ENCODE measurements at regions not wholly inside any gene's neighbourhood (a gene's known extent, or its start where the extent isn't known, plus 50 kb on each side); places are given as distances from the start of the nearest gene placed in this dataset.

DNA sequence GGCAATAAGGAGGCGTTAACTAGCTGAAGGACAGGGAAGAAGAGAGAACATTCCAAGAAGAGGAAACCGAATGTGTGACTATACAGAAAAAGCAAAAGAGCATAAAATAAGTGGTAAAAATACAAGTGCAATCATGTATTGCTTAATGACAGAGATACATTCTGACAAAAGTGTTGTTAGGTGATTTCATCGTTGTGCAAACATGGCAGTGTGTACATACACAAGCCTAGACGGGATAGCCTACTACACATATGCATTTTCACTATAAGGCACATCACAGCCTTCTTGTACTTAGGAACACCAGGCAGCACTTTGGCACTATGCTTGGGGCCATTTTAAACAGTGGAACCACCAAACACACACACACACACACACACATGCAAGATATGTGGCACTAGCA, 299.3 kb downstream of the BCAT1 start:
- H3K36me3 ChIP-seq (ENCODE audit: control insufficient read depth in 1 of 2, insufficient read depth in 2 of 2, low read length in 2 of 2) = no peaks in the 10 kb centered on the region
- no peaks in the 10 kb centered on the region for H3K27me3 ChIP-seq (ENCODE audit: insufficient read depth, low read length)
- no peak overlapping the region for H4K91ac ChIP-seq (ENCODE audit: low read depth, low read length)
- no peak overlapping the region for H2BK5ac ChIP-seq (ENCODE audit: low read depth, low read length, poor library complexity)
- H3K18ac ChIP-seq (ENCODE audit: low read length) = no peak overlapping the region
- H3K4me3 ChIP-seq (ENCODE audit: low read depth, low read length) = no peak overlapping the region
- no peak overlapping the region for H2BK12ac ChIP-seq (ENCODE audit: low read length)
- H3K79me1 ChIP-seq (ENCODE audit: low read length) = no peaks in the 10 kb centered on the region
- H4K12ac ChIP-seq (ENCODE audit: low read depth, low read length) = no peak overlapping the region
- no peak overlapping the region for H3K27ac ChIP-seq (ENCODE audit: low read depth, low read length)
- no peaks in the 10 kb centered on the region for H3K4me1 ChIP-seq (ENCODE audit: control insufficient read depth in 1 of 2, insufficient read depth in 2 of 2, low read length in 2 of 2)
- H3K4me2 ChIP-seq (ENCODE audit: low read length) = no peak overlapping the region
- no peak overlapping the region for H3K14ac ChIP-seq (ENCODE audit: low read length)
- no peak overlapping the region for H3K23ac ChIP-seq (ENCODE audit: low read length)
- no peak overlapping the region for H2BK120ac ChIP-seq (ENCODE audit: insufficient read depth, low read length, poor library complexity)
- no peak overlapping the region for H2AK5ac ChIP-seq (ENCODE audit: low read length)
- no peak overlapping the region for H2AFZ ChIP-seq (ENCODE audit: insufficient read depth, low read length, poor library complexity)
- no peak for DNase-seq
- no peak overlapping the region for H3K4ac ChIP-seq (ENCODE audit: low read depth, low read length)
- no CpG with 5 or more reads among the region's 4 CpGs for WGBS (ENCODE audit: extremely low coverage, insufficient coverage, insufficient read length)
- no peaks in the 10 kb centered on the region for H3K9me3 ChIP-seq (ENCODE audit: insufficient read depth, low read depth, low read length)
- H3K79me2 ChIP-seq (ENCODE audit: control insufficient read depth, insufficient read depth, low read length, poor library complexity) = no peaks in the 10 kb centered on the region
- H3K9ac ChIP-seq (ENCODE audit: low read length) = no peak overlapping the region
- H4K8ac ChIP-seq (ENCODE audit: low read depth, low read length) = no peak overlapping the region

DNA sequence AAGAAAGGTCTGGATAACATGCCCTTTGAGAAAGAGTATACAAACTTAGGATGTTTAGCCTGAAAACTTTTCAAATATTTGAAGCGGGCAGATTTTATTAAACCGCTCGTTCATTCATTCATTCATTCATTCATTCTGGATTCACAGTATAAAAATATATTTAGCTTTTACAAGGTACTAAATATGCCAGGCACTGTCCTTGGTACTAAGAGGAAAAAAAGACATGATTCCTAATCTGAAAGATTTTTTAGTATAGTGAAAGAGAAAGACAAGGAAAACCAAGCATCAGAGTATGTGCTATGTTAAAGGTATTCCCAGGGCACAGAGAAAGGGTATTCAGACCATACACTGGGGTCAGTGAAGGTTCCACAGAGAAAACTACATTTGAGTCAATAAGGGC, 299.7 kb downstream of the BCAT1 start:
- Histone ChIP-seq H3K4me2 (ENCODE audit: low read length) (no peak overlapping the region), H3K9ac (ENCODE audit: low read length) (no peak overlapping the region), H2AFZ (ENCODE audit: insufficient read depth, low read length, poor library complexity) (no peak overlapping the region), H3K4me1 (ENCODE audit: control insufficient read depth in 1 of 2, insufficient read depth in 2 of 2, low read length in 2 of 2) (no peaks in the 10 kb centered on the region), H2AK5ac (ENCODE audit: low read length) (no peak overlapping the region), H2BK120ac (ENCODE audit: insufficient read depth, low read length, poor library complexity) (no peak overlapping the region), H4K8ac (ENCODE audit: low read depth, low read length) (no peak overlapping the region), H4K12ac (ENCODE audit: low read depth, low read length) (no peak overlapping the region), H3K4ac (ENCODE audit: low read depth, low read length) (no peak overlapping the region), H2BK12ac (ENCODE audit: low read length) (no peak overlapping the region), H3K9me3 (ENCODE audit: insufficient read depth, low read depth, low read length) (no peaks in the 10 kb centered on the region), H3K36me3 (ENCODE audit: control insufficient read depth in 1 of 2, insufficient read depth in 2 of 2, low read length in 2 of 2) (no peaks in the 10 kb centered on the region), H3K23ac (ENCODE audit: low read length) (no peak overlapping the region), H4K91ac (ENCODE audit: low read depth, low read length) (no peak overlapping the region), H2BK5ac (ENCODE audit: low read depth, low read length, poor library complexity) (no peak overlapping the region), H3K27me3 (ENCODE audit: insufficient read depth, low read length) (no peaks in the 10 kb centered on the region), H3K79me2 (ENCODE audit: control insufficient read depth, insufficient read depth, low read length, poor library complexity) (no peaks in the 10 kb centered on the region), H3K18ac (ENCODE audit: low read length) (no peak overlapping the region), H3K27ac (ENCODE audit: low read depth, low read length) (no peak overlapping the region), H3K79me1 (ENCODE audit: low read length) (no peaks in the 10 kb centered on the region), H3K4me3 (ENCODE audit: low read depth, low read length) (no peak overlapping the region), H3K14ac (ENCODE audit: low read length) (no peak overlapping the region)
- no CpG with 5 or more reads among the region's 3 CpGs for whole genome bisulfite sequencing (ENCODE audit: extremely low coverage, insufficient coverage, insufficient read length)
- DNase-seq = no peak

DNA sequence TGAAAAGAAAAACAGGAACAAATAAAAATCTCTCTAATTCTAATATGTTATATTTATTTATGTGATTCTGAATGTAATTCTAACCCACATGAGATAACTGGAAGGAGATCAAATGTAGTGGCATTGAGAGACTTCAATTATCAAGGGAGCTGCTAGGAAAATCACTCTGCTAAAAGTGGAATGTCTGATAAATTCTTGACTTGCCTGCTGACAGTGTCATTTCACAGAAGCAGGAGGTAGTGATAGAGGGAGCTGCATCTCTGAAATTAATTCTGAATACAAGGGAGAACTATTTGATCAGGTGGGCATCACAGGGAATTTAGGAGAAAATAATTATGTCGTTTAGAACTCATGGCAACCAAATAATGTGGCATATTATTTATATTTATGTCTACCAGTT, 303.6 kb downstream of the BCAT1 start:
- H3K4me3 ChIP-seq (ENCODE audit: low read depth, low read length) = no peak overlapping the region
- H2BK12ac ChIP-seq (ENCODE audit: low read length) = no peak overlapping the region
- no peaks in the 10 kb centered on the region for H3K9me3 ChIP-seq (ENCODE audit: insufficient read depth, low read depth, low read length)
- no peak overlapping the region for H2BK5ac ChIP-seq (ENCODE audit: low read depth, low read length, poor library complexity)
- no peak overlapping the region for H3K4me2 ChIP-seq (ENCODE audit: low read length)
- no peak overlapping the region for H4K91ac ChIP-seq (ENCODE audit: low read depth, low read length)
- no peaks in the 10 kb centered on the region for H3K4me1 ChIP-seq (ENCODE audit: control insufficient read depth in 1 of 2, insufficient read depth in 2 of 2, low read length in 2 of 2)
- no peak overlapping the region for H3K27ac ChIP-seq (ENCODE audit: low read depth, low read length)
- no peaks in the 10 kb centered on the region for H3K79me1 ChIP-seq (ENCODE audit: low read length)
- no peak overlapping the region for H3K4ac ChIP-seq (ENCODE audit: low read depth, low read length)
- no peak overlapping the region for H3K23ac ChIP-seq (ENCODE audit: low read length)
- no peaks in the 10 kb centered on the region for H3K79me2 ChIP-seq (ENCODE audit: control insufficient read depth, insufficient read depth, low read length, poor library complexity)
- H3K27me3 ChIP-seq (ENCODE audit: insufficient read depth, low read length) = no peaks in the 10 kb centered on the region
- H2AFZ ChIP-seq (ENCODE audit: insufficient read depth, low read length, poor library complexity) = no peak overlapping the region
- no peak overlapping the region for H3K14ac ChIP-seq (ENCODE audit: low read length)
- no CpG with 5 or more reads among the region's 1 CpG for WGBS (ENCODE audit: extremely low coverage, insufficient coverage, insufficient read length)
- H4K12ac ChIP-seq (ENCODE audit: low read depth, low read length) = no peak overlapping the region
- DNase-seq = no peak
- H2AK5ac ChIP-seq (ENCODE audit: low read length) = no peak overlapping the region
- no peaks in the 10 kb centered on the region for H3K36me3 ChIP-seq (ENCODE audit: control insufficient read depth in 1 of 2, insufficient read depth in 2 of 2, low read length in 2 of 2)
- H3K9ac ChIP-seq (ENCODE audit: low read length) = no peak overlapping the region
- no peak overlapping the region for H2BK120ac ChIP-seq (ENCODE audit: insufficient read depth, low read length, poor library complexity)
- H3K18ac ChIP-seq (ENCODE audit: low read length) = no peak overlapping the region
- H4K8ac ChIP-seq (ENCODE audit: low read depth, low read length) = no peak overlapping the region

DNA sequence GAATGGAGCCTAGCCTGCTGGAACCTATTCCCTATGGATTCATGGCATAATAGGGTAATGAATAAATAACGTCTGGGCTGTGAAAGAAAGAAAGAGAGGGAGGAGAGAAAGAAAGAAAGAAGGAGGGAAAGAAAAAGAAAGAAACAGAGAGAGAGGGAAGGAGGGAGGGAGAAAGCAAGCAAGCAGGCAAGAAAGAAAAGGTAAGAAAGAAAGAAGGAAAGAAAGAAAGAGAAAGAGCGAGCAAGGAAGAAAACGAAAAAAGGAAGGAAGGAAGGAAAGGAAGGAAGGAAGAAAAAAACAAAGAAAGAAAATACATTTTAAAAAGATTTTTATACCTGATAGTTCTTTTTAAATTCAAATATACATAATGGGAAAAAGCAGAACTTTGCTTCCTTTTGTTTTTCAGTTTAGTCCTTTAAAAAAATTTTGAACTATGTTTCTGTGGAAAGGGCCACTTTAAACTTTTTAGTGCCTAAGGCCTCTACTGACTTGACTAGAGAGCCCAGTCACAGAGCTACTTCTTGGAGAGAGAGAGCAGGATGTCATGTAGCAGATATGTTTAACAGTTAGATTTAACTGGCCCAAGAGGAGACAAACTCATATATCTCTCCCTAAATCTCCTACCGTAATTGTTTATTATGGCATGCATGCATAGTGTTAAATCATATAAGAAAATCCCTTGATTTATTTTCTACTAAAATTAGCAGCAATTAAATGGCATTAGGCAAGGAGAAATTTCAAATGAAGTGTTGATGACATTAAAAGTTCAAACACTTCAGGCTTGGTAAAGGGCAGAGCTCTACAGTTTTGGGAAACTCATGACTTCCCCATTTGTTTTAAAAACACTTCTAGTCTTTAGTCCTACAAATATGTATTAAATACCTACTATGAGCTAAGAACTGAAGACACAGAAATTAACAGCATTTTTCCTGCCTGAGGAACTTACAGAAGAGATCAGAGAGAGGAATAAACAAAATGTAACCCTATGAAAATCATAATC, 305.5 kb downstream of the BCAT1 start:
- H3K9ac ChIP-seq (ENCODE audit: low read length) = no peak overlapping the region
- H4K91ac ChIP-seq (ENCODE audit: low read depth, low read length) = no peak overlapping the region
- H4K12ac ChIP-seq (ENCODE audit: low read depth, low read length) = no peak overlapping the region
- H3K27ac ChIP-seq (ENCODE audit: low read depth, low read length) = no peak overlapping the region
- no peak overlapping the region for H2BK12ac ChIP-seq (ENCODE audit: low read length)
- no peaks in the 10 kb centered on the region for H3K4me1 ChIP-seq (ENCODE audit: control insufficient read depth in 1 of 2, insufficient read depth in 2 of 2, low read length in 2 of 2)
- no peak overlapping the region for H3K18ac ChIP-seq (ENCODE audit: low read length)
- no peaks in the 10 kb centered on the region for H3K36me3 ChIP-seq (ENCODE audit: control insufficient read depth in 1 of 2, insufficient read depth in 2 of 2, low read length in 2 of 2)
- no CpG with 5 or more reads among the region's 4 CpGs for WGBS (ENCODE audit: extremely low coverage, insufficient coverage, insufficient read length)
- no peak for DNase-seq
- no peak overlapping the region for H2BK120ac ChIP-seq (ENCODE audit: insufficient read depth, low read length, poor library complexity)
- H3K14ac ChIP-seq (ENCODE audit: low read length) = no peak overlapping the region
- no peak overlapping the region for H4K8ac ChIP-seq (ENCODE audit: low read depth, low read length)
- no peak overlapping the region for H2BK5ac ChIP-seq (ENCODE audit: low read depth, low read length, poor library complexity)
- no peak overlapping the region for H3K4me3 ChIP-seq (ENCODE audit: low read depth, low read length)
- H3K27me3 ChIP-seq (ENCODE audit: insufficient read depth, low read length) = no peaks in the 10 kb centered on the region
- H3K4ac ChIP-seq (ENCODE audit: low read depth, low read length) = no peak overlapping the region
- no peaks in the 10 kb centered on the region for H3K9me3 ChIP-seq (ENCODE audit: insufficient read depth, low read depth, low read length)
- no peaks in the 10 kb centered on the region for H3K79me1 ChIP-seq (ENCODE audit: low read length)
- no peaks in the 10 kb centered on the region for H3K79me2 ChIP-seq (ENCODE audit: control insufficient read depth, insufficient read depth, low read length, poor library complexity)
- no peak overlapping the region for H2AK5ac ChIP-seq (ENCODE audit: low read length)
- no peak overlapping the region for H2AFZ ChIP-seq (ENCODE audit: insufficient read depth, low read length, poor library complexity)
- H3K4me2 ChIP-seq (ENCODE audit: low read length) = no peak overlapping the region
- no peak overlapping the region for H3K23ac ChIP-seq (ENCODE audit: low read length)

Data from trophoblast cell (in vitro differentiated cells and primary cell).